ENCODE measurements at regions not wholly inside any gene's neighbourhood (a gene's known extent, or its start where the extent isn't known, plus 50 kb on each side); places are given as distances from the start of the nearest gene placed in this dataset.

DNA sequence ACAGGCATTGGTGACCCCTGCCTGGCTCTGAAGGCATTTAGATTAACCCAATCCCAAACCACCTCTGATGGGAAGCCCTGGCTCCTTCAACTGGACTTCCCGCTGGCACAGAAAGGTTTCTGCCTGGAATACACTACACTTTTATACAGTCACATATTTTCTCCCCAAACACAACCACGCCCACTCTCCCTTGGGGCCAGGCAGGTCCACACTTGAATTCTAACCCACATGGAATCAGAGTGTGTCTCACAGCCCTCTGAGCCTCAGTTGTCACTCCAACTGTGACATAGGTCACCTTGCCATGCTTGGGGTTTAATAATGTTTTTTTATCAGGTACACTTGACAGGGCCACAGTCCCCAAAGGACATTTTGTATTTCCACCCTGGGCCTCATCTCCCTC lies 368.6 kb downstream of the BCL11B start:
- TF ChIP-seq POLR2AphosphoS5 (IDR thresholded peaks at IDR 0.05) (no peak), POLR2A (IDR thresholded peaks at IDR 0.05) (no peak), EP300 (IDR thresholded peaks at IDR 0.05) (no peak)
- TF ChIP-seq, protein P1, sequence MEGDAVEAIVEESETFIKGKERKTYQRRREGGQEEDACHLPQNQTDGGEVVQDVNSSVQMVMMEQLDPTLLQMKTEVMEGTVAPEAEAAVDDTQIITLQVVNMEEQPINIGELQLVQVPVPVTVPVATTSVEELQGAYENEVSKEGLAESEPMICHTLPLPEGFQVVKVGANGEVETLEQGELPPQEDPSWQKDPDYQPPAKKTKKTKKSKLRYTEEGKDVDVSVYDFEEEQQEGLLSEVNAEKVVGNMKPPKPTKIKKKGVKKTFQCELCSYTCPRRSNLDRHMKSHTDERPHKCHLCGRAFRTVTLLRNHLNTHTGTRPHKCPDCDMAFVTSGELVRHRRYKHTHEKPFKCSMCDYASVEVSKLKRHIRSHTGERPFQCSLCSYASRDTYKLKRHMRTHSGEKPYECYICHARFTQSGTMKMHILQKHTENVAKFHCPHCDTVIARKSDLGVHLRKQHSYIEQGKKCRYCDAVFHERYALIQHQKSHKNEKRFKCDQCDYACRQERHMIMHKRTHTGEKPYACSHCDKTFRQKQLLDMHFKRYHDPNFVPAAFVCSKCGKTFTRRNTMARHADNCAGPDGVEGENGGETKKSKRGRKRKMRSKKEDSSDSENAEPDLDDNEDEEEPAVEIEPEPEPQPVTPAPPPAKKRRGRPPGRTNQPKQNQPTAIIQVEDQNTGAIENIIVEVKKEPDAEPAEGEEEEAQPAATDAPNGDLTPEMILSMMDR (IDR thresholded peaks at IDR 0.05): no peak

Data from suprapubic skin (tissue), 4 donors.